Activated CD4-positive, alpha-beta T cell treated with anti-CD3 and anti-CD28 coated beads for 36 hours (primary cell): ENCODE measurements at regions not wholly inside any gene's neighbourhood (a gene's known extent, or its start where the extent isn't known, plus 50 kb on each side); places are given as distances from the start of the nearest gene placed in this dataset.

Experiments
- ATAC-seq: fragments of 200-7000 bp; cut with Tn5 transposase; one replicate; pipeline ENCODE4 v1.10.0; 2021; ENCODE audit warnings: mild to moderate bottlenecking, moderate library complexity
- CTCF ChIA-PET: fragments of 350-600 bp; sonication (Branson Sonifier 250); formaldehyde crosslinking; loops from one replicate; lab custom pipeline; 2021; ENCODE audit warnings: antibody characterized with exemption; lab: Charles Lee
- POLR2A ChIA-PET: fragments of 350-600 bp; sonication (Branson Sonifier 250); formaldehyde crosslinking; loops from one replicate; lab custom pipeline; 2021; ENCODE audit warnings: antibody characterized with exemption, inconsistent platforms; lab: Charles Lee
- DNase-seq: peaks from one replicate; pipeline ENCODE4 v3.0.0-alpha.2; 2020
- H3K27ac Mint-ChIP-seq: one replicate; pipeline ENCODE4 v1.8.0; 2021; ENCODE audit warnings: mixed read lengths
- H3K27me3 Mint-ChIP-seq: one replicate; pipeline ENCODE4 v1.8.0; 2021; ENCODE audit warnings: mixed read lengths
- H3K36me3 Mint-ChIP-seq: one replicate; pipeline ENCODE4 v1.8.0; 2021; ENCODE audit warnings: low read depth, mixed read lengths
- H3K4me1 Mint-ChIP-seq: one replicate; pipeline ENCODE4 v1.8.0; 2021; ENCODE audit warnings: mixed read lengths
- H3K4me3 Mint-ChIP-seq: one replicate; pipeline ENCODE4 v1.8.0; 2021; ENCODE audit warnings: mild to moderate bottlenecking, moderate library complexity, mixed read lengths
- H3K9me3 Mint-ChIP-seq: one replicate; pipeline ENCODE4 v1.8.0; 2021; ENCODE audit warnings: low read depth, mixed read lengths
- intact Hi-C, 2 experiments: fragments of 100-400 bp; cut with DNase I in 1 of 2; cut with micrococcal nuclease in 1 of 2; formaldehyde crosslinking; loops; one replicate each; pipeline versions ENCODE4 v1.14.2 to v1.15.1; 2022 to 2024; cut with DNase I, micrococcal nuclease

GRCh38 chr13:31853643-31854326 lies 114.5 kb downstream of the RXFP2 start:
- Mint-ChIP-seq H3K27me3 (peaks cover 4% of the 10 kb centered on the region), H3K9me3 (no peaks in the 10 kb centered on the region)
- POLR2A ChIA-PET, result no interaction called here

GRCh38 chr13:31859571-31859970 lies 120.2 kb downstream of the RXFP2 start:
- intact Hi-C loops, result no loop called here
- H3K27me3 Mint-ChIP-seq, result peaks cover 5% of the 10 kb centered on the region
- ATAC-seq, result no peak
- no peak overlapping the region for H3K4me3 Mint-ChIP-seq
- no peak for DNase-seq
- no peaks in the 10 kb centered on the region for H3K4me1 Mint-ChIP-seq
- H3K9me3 Mint-ChIP-seq, result no peaks in the 10 kb centered on the region
- no peaks in the 10 kb centered on the region for H3K36me3 Mint-ChIP-seq
- ChIA-PET CTCF (no interaction called here), POLR2A (no interaction called here)
- no peak overlapping the region for H3K27ac Mint-ChIP-seq

More at GRCh38 chr13:31853643-31854326, 114.5 kb downstream of the RXFP2 start:
- Mint-ChIP-seq H3K4me1 (peaks cover 2% of the 10 kb centered on the region), H3K27ac (no peak overlapping the region), H3K36me3 (no peaks in the 10 kb centered on the region), H3K4me3 (no peak overlapping the region)
- CTCF ChIA-PET, result interaction anchor here (1.8 kb wide), 1 partner anchor 9 kb away, joined by 3 read pairs; no protein-coding TSS in a partner anchor
- ATAC-seq, result no peak
- intact Hi-C loops, result no loop called here
- no peak for DNase-seq

DNA sequence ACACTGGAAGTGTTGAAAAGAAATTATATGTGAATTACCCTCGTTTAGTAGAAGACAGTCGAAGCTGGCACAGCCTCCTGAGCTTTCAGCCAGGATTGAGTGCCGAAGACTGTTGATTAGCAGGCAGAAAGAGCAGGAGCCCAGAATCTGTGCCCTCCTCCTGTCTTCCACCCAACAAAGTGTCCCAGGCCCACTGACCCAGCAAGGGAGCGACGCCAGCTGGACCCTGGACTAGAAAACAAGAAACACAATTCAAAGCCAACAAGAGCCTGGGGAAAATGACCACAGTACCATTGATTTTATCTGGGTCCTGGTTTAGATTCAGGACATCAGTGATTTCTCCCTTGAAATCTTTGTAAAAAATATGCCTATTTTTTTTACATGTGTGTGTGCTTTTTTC lies 120.7 kb downstream of the RXFP2 start:
- H3K4me3 Mint-ChIP-seq, result no peak overlapping the region
- no peaks in the 10 kb centered on the region for H3K9me3 Mint-ChIP-seq
- POLR2A ChIA-PET, result no interaction called here
- H3K27ac Mint-ChIP-seq, result no peak overlapping the region
- no peaks in the 10 kb centered on the region for H3K4me1 Mint-ChIP-seq
- ATAC-seq (no peak), DNase-seq (no peak)
- intact Hi-C loops, result no loop called here
- no peaks in the 10 kb centered on the region for H3K36me3 Mint-ChIP-seq
- H3K27me3 Mint-ChIP-seq, result peaks cover 5% of the 10 kb centered on the region
- CTCF ChIA-PET, result no interaction called here

DNA sequence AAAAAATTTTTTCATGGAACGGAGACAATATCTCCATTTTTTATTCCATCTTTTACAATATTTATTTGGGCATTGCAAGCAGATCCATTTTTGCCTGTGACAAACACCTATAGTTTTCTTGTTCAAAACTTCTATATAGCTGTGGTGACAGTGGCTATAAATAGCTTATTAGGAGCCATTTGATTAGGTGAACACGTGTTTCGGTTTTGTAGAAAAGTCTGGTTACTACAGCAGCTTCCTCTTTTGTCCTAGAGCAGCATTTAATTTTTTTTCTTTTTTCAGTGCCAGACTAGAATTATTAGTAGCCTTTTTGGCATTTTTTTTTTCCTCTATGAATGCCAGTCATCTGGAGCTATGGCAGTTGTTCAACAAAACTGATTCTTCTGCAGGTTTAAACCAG lies 123.5 kb downstream of the RXFP2 start:
- no peaks in the 10 kb centered on the region for H3K9me3 Mint-ChIP-seq
- peaks cover 5% of the 10 kb centered on the region for H3K27me3 Mint-ChIP-seq
- ChIA-PET POLR2A (no interaction called here), CTCF (interaction anchor here (1.1 to 2.4 kb wide), 2 partner anchors 9 to 47 kb away, joined by 3 to 11 read pairs; no protein-coding TSS in a partner anchor)
- H3K4me3 Mint-ChIP-seq, result no peak overlapping the region
- H3K4me1 Mint-ChIP-seq, result no peaks in the 10 kb centered on the region
- H3K27ac Mint-ChIP-seq, result no peak overlapping the region
- intact Hi-C loops, result no loop called here
- DNase-seq (no peak), ATAC-seq (no peak)
- H3K36me3 Mint-ChIP-seq, result no peaks in the 10 kb centered on the region

- no peak for DNase-seq
- no peaks in the 10 kb centered on the region for H3K36me3 Mint-ChIP-seq
- ATAC-seq, result no peak
- no peak overlapping the region for H3K27ac Mint-ChIP-seq
- intact Hi-C loops, result no loop called here
- POLR2A ChIA-PET, result no interaction called here
- peaks cover 5% of the 10 kb centered on the region for H3K27me3 Mint-ChIP-seq
- CTCF ChIA-PET, result interaction anchor here (1.0 kb wide), 1 partner anchor 20 kb away, joined by 4 read pairs; no protein-coding TSS in a partner anchor
- no peak overlapping the region for H3K4me3 Mint-ChIP-seq
- no peaks in the 10 kb centered on the region for H3K9me3 Mint-ChIP-seq
- H3K4me1 Mint-ChIP-seq, result no peaks in the 10 kb centered on the region
Measured at GRCh38 chr13:31864307-31864706, 125.0 kb downstream of the RXFP2 start.

- ATAC-seq (no peak), DNase-seq (no peak)
- ChIA-PET POLR2A (no interaction called here), CTCF (no interaction called here)
- Mint-ChIP-seq H3K27ac (no peak overlapping the region), H3K4me1 (no peaks in the 10 kb centered on the region), H3K4me3 (no peak overlapping the region), H3K36me3 (no peaks in the 10 kb centered on the region), H3K27me3 (peaks cover 5% of the 10 kb centered on the region), H3K9me3 (no peaks in the 10 kb centered on the region)
- intact Hi-C loops, result no loop called here
Measured at GRCh38 chr13:31866099-31866498, 126.8 kb downstream of the RXFP2 start.

- Mint-ChIP-seq H3K36me3 (no peaks in the 10 kb centered on the region), H3K9me3 (no peaks in the 10 kb centered on the region), H3K27ac (no peak overlapping the region), H3K27me3 (peaks cover 2% of the 10 kb centered on the region), H3K4me3 (no peak overlapping the region), H3K4me1 (no peaks in the 10 kb centered on the region)
- ATAC-seq (no peak), DNase-seq (no peak)
- intact Hi-C loops, result no loop called here
- ChIA-PET CTCF (no interaction called here), POLR2A (no interaction called here)
Measured at GRCh38 chr13:31867709-31868108, 128.4 kb downstream of the RXFP2 start.

- DNase-seq (no peak), ATAC-seq (no peak)
- CTCF ChIA-PET, result no interaction called here
- intact Hi-C loops, result no loop called here
- H3K27me3 Mint-ChIP-seq, result no peaks in the 10 kb centered on the region
- no peaks in the 10 kb centered on the region for H3K9me3 Mint-ChIP-seq
- H3K4me1 Mint-ChIP-seq, result no peaks in the 10 kb centered on the region
- no peaks in the 10 kb centered on the region for H3K36me3 Mint-ChIP-seq
- POLR2A ChIA-PET, result no interaction called here
- H3K27ac Mint-ChIP-seq, result no peak overlapping the region
- H3K4me3 Mint-ChIP-seq, result no peak overlapping the region
Measured at GRCh38 chr13:31869582-31869981, 130.3 kb downstream of the RXFP2 start.

DNA sequence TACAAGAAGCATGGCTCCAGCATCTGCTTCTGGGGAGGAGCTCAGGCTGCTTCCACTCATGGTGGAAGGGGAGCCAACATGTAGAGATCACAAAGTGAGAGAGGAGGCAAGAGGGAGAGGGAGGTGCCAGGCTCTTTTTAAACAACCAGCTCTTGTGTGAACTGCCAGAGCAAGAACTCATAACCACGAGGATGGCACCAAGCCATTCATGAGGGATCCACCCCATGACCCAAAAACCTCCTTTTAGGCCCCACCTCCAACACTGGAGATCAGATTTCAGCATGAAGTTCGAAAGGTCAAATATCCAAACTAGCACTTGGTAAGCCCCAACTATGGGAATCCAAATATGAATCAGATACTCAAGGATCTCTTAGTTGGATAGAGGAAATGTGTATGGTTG lies 131.2 kb downstream of the RXFP2 start:
- ATAC-seq (no peak), DNase-seq (no peak)
- no peaks in the 10 kb centered on the region for H3K9me3 Mint-ChIP-seq
- CTCF ChIA-PET, result no interaction called here
- POLR2A ChIA-PET, result no interaction called here
- intact Hi-C loops, result no loop called here
- no peaks in the 10 kb centered on the region for H3K4me1 Mint-ChIP-seq
- no peaks in the 10 kb centered on the region for H3K27me3 Mint-ChIP-seq
- H3K36me3 Mint-ChIP-seq, result no peaks in the 10 kb centered on the region
- no peak overlapping the region for H3K27ac Mint-ChIP-seq
- H3K4me3 Mint-ChIP-seq, result no peak overlapping the region

- H3K27me3 Mint-ChIP-seq, result no peaks in the 10 kb centered on the region
- H3K36me3 Mint-ChIP-seq, result no peaks in the 10 kb centered on the region
- DNase-seq (no peak), ATAC-seq (no peak)
- intact Hi-C loops, result no loop called here
- no peaks in the 10 kb centered on the region for H3K9me3 Mint-ChIP-seq
- H3K27ac Mint-ChIP-seq, result no peak overlapping the region
- no peak overlapping the region for H3K4me3 Mint-ChIP-seq
- CTCF ChIA-PET, result no interaction called here
- H3K4me1 Mint-ChIP-seq, result peaks cover 4% of the 10 kb centered on the region
- POLR2A ChIA-PET, result no interaction called here
Measured at GRCh38 chr13:31873145-31873544, 133.8 kb downstream of the RXFP2 start.

- H3K4me3 Mint-ChIP-seq, result no peak overlapping the region
- ChIA-PET CTCF (interaction anchor here (1.6 kb wide), 1 partner anchor 35 kb away, joined by 6 read pairs; no protein-coding TSS in a partner anchor), POLR2A (no interaction called here)
- H3K9me3 Mint-ChIP-seq, result no peaks in the 10 kb centered on the region
- DNase-seq (no peak), ATAC-seq (no peak)
- intact Hi-C loops, result no loop called here
- H3K27me3 Mint-ChIP-seq, result no peaks in the 10 kb centered on the region
- no peaks in the 10 kb centered on the region for H3K36me3 Mint-ChIP-seq
- peaks cover 4% of the 10 kb centered on the region for H3K4me1 Mint-ChIP-seq
- H3K27ac Mint-ChIP-seq, result no peak overlapping the region
Measured at GRCh38 chr13:31875134-31875533, 135.8 kb downstream of the RXFP2 start.

DNA sequence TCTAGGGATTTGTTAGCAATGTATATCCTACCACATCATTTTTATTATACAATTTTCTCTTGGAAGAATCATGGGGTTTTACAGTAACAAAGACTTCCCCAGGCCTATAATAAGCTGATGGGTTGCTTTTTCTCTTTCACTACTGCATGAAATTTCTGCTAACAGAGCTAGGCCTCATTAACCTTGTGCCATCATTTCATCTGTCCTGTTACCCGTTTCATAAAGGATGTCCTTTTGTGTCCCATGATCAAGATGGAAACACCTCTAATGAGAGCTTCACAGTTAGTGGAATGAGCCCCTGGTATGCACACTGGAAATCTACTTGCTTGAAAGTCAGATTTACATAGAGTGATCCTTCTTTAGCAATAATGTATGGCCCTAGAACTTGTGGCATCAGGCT lies 138.7 kb downstream of the RXFP2 start:
- intact Hi-C loops, result no loop called here
- Mint-ChIP-seq H3K4me3 (no peak overlapping the region), H3K9me3 (no peaks in the 10 kb centered on the region), H3K36me3 (no peaks in the 10 kb centered on the region), H3K27me3 (no peaks in the 10 kb centered on the region), H3K4me1 (peaks cover 4% of the 10 kb centered on the region), H3K27ac (no peak overlapping the region)
- ChIA-PET POLR2A (no interaction called here), CTCF (interaction anchor here (0.8 kb wide), 1 partner anchor 23 kb away, joined by 3 read pairs; no protein-coding TSS in a partner anchor)
- ATAC-seq (no peak), DNase-seq (no peak)
